Vagina (tissue), 2 donors: ENCODE measurements at regions not wholly inside any gene's neighbourhood (a gene's known extent, or its start where the extent isn't known, plus 50 kb on each side); places are given as distances from the start of the nearest gene placed in this dataset.

Experiments
- DNase-seq, 2 donors: peaks; one replicate each; pipeline ENCODE4 v3.0.0-alpha.2; 2017; ENCODE audit errors: extremely low spot score in 2 of 2
- H3K27ac ChIP-seq: fragments of 200-600 bp; sonication (generic); one replicate; pipeline ENCODE4 v1.5.1; 2019
- H3K27me3 ChIP-seq: fragments of 200-600 bp; sonication (generic); one replicate; pipeline ENCODE4 v1.5.1; 2019
- H3K36me3 ChIP-seq, 2 donors: fragments of 200-600 bp; sonication (generic); one replicate each; pipeline ENCODE4 v1.5.1; 2017 to 2019
- H3K4me1 ChIP-seq: fragments of 200-600 bp; sonication (generic); one replicate; pipeline ENCODE4 v1.5.1; 2019
- H3K4me3 ChIP-seq, 2 donors: fragments of 200-600 bp; sonication (generic); 1 replicate in 1 of 2; 2 replicates in 1 of 2; pipeline ENCODE4 v1.5.1; 2016 to 2019
- H3K9me3 ChIP-seq: fragments of 200-600 bp; sonication (generic); one replicate; pipeline ENCODE4 v1.5.1; 2019
- POLR2A ChIP-seq, 2 donors: fragments of 450-650 bp; IDR thresholded peaks; one replicate each; pipeline ENCODE4 v1.6.1; 2017; ENCODE audit warnings: antibody characterized with exemption in 2 of 2, mild to moderate bottlenecking in 2 of 2, moderate library complexity in 2 of 2
- POLR2AphosphoS5 ChIP-seq, 2 donors: sonication (generic); formaldehyde crosslinking; IDR thresholded peaks; one replicate each; pipeline ENCODE4 v1.9.0; 2017; ENCODE audit warnings: antibody characterized with exemption in 2 of 2, mild to moderate bottlenecking in 2 of 2, low read depth in 1 of 2; ENCODE audit not compliant: insufficient read depth in 1 of 2
- intact Hi-C: fragments of 100-400 bp; cut with DNase I; formaldehyde crosslinking; loops from one replicate; pipeline ENCODE4 v1.15.1; 2023
- TF ChIP-seq, protein P1 (sequence below), 3 experiments: fragments of 450-650 bp in 2 of 3; fragments of 200-600 bp in 1 of 3; sonication (generic) in 1 of 3; IDR thresholded peaks; one replicate each; pipeline ENCODE4 v1.5.1; 2017 to 2019; ENCODE audit warnings: antibody characterized with exemption in 3 of 3, mild to moderate bottlenecking in 2 of 3, moderate library complexity in 2 of 3

DNA sequence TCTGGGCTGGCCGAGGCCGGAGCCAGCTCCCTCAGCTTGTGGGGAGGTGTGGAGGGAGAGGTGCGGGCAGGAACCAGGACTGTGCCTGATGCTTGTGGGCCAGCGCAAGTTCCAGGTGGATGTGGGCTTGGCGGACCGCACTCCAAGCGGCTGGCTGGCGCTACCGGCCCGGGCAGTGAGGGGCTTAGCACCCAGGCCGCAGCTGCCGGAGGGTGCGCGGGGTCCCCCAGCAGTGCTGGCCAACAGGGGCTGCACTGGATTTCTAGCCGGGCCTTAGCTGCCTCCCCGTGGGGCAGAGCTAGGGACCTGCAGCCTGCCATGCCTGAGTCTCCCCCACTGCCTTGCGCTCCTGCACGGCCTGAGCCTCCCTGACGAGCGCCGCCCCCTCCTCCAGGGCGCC is 242.8 kb downstream of the CCSER2 start:
- no peaks in the 10 kb centered on the region for H3K27me3 ChIP-seq
- no peak overlapping the region for H3K27ac ChIP-seq
- no peaks in the 10 kb centered on the region for H3K36me3 ChIP-seq
- no peak overlapping the region for H3K4me3 ChIP-seq
- H3K4me1 ChIP-seq: no peaks in the 10 kb centered on the region
- no peak for DNase-seq
- intact Hi-C loops: no loop called here
- H3K9me3 ChIP-seq: no peaks in the 10 kb centered on the region
- TF ChIP-seq POLR2A (IDR thresholded peaks at IDR 0.05): no peak
- TF ChIP-seq, protein P1, sequence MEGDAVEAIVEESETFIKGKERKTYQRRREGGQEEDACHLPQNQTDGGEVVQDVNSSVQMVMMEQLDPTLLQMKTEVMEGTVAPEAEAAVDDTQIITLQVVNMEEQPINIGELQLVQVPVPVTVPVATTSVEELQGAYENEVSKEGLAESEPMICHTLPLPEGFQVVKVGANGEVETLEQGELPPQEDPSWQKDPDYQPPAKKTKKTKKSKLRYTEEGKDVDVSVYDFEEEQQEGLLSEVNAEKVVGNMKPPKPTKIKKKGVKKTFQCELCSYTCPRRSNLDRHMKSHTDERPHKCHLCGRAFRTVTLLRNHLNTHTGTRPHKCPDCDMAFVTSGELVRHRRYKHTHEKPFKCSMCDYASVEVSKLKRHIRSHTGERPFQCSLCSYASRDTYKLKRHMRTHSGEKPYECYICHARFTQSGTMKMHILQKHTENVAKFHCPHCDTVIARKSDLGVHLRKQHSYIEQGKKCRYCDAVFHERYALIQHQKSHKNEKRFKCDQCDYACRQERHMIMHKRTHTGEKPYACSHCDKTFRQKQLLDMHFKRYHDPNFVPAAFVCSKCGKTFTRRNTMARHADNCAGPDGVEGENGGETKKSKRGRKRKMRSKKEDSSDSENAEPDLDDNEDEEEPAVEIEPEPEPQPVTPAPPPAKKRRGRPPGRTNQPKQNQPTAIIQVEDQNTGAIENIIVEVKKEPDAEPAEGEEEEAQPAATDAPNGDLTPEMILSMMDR (IDR thresholded peaks at IDR 0.05): no peak
- TF ChIP-seq POLR2AphosphoS5 (IDR thresholded peaks at IDR 0.05; ENCODE audit: insufficient read depth in 1 of 2, low read depth in 1 of 2): no peak

DNA sequence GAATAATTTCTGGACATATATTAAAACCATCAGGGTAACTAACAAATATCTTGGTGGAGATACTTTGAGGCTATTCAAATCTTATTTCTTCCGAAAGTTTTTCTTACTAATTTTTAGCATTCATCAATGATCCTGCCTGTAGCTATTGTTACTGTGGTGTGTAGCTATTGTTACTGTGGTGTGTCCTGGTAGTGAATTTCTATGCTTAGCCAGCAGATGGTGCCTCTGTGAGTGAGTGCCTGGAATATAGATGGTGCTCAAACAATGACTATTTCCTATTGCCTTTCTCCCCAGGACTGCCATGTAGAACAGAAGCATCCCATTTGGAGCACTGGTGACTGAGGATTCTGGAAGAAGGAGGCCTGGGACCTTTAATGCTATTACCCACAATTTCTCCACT is 245.7 kb downstream of the CCSER2 start:
- no peak for DNase-seq
- no peaks in the 10 kb centered on the region for H3K36me3 ChIP-seq
- no peaks in the 10 kb centered on the region for H3K4me1 ChIP-seq
- no peak overlapping the region for H3K4me3 ChIP-seq
- H3K27ac ChIP-seq: no peak overlapping the region
- no peak for TF ChIP-seq POLR2A (IDR thresholded peaks at IDR 0.05)
- TF ChIP-seq, protein P1 (IDR thresholded peaks at IDR 0.05): no peak
- TF ChIP-seq POLR2AphosphoS5 (IDR thresholded peaks at IDR 0.05; ENCODE audit: insufficient read depth in 1 of 2, low read depth in 1 of 2): no peak
- intact Hi-C loops: no loop called here
- H3K27me3 ChIP-seq: no peaks in the 10 kb centered on the region
- H3K9me3 ChIP-seq: peaks cover 5% of the 10 kb centered on the region

DNA sequence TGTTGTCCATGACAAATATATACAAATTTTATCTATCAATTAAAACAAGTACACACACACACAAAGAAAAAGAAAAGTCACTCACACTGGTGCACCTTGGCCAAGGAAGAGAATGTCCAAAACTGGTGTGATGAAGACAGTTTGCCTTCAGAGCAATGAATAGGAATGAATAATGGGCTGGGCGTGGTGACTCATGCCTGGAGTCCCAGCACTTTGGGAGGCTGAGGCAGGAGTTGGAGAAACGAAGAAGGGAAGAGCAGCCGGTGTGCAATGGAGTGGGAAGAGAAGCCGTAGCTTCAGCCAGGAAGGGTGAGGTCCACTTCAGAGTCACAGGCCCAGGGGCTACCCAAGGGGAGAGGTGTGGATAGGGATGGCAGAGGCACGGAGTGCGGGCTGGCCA is 253.6 kb downstream of the CCSER2 start:
- no peak overlapping the region for H3K27ac ChIP-seq
- H3K4me1 ChIP-seq: no peaks in the 10 kb centered on the region
- peaks cover under 1% of the 10 kb centered on the region for H3K9me3 ChIP-seq
- no peaks in the 10 kb centered on the region for H3K36me3 ChIP-seq
- no peak for TF ChIP-seq POLR2AphosphoS5 (IDR thresholded peaks at IDR 0.05; ENCODE audit: insufficient read depth in 1 of 2, low read depth in 1 of 2)
- TF ChIP-seq, protein P1 (IDR thresholded peaks at IDR 0.05): no peak
- intact Hi-C loops: no loop called here
- no peak for DNase-seq
- H3K27me3 ChIP-seq: no peaks in the 10 kb centered on the region
- H3K4me3 ChIP-seq: no peak overlapping the region

DNA sequence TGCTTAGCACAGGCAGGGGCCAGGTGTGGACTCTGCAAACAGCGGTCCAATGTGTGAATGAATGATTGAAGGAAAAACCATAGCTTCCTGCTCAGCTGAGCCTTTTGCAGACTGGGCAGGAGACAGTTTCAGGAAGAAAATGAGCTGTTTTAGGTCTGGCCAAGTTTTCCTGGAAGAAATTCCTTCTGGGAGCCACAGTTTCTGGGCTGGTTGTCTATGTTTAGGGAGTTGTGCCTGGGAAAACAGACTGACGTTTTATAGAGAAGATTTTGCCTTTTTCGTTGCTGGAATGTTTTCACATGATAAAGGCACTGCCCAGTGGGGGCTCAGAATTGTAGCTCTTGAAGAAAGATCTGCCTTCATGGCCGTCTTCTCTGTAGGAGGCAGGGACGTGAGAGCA is 255.1 kb downstream of the CCSER2 start:
- no peak overlapping the region for H3K27ac ChIP-seq
- intact Hi-C loops: no loop called here
- TF ChIP-seq POLR2A (IDR thresholded peaks at IDR 0.05): no peak
- TF ChIP-seq, protein P1 (IDR thresholded peaks at IDR 0.05): no peak
- TF ChIP-seq POLR2AphosphoS5 (IDR thresholded peaks at IDR 0.05; ENCODE audit: insufficient read depth in 1 of 2, low read depth in 1 of 2): no peak
- no peak overlapping the region for H3K4me3 ChIP-seq
- no peaks in the 10 kb centered on the region for H3K4me1 ChIP-seq
- no peaks in the 10 kb centered on the region for H3K36me3 ChIP-seq
- no peaks in the 10 kb centered on the region for H3K27me3 ChIP-seq
- DNase-seq: no peak
- no peaks in the 10 kb centered on the region for H3K9me3 ChIP-seq

DNA sequence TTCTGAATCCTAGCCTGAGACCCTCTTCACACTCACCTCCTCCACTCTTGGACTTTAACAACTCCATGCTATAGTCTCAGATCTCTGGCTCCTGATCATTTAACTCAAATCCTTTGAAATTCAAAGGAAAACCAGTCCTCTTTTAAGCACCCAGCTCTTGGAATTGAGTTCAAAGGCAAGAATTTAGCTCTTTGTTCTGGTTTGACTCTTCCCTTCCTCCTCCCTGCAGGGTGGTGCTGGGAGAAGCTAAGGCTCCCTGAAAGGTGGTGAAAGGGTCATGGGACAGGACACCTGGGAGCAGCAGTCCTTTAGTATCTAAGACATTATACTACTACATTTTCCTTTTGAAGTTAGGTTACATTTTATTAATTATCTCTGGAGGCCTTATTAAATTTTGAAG is 259.4 kb downstream of the CCSER2 start:
- Histone ChIP-seq H3K27me3 (no peaks in the 10 kb centered on the region), H3K27ac (no peak overlapping the region), H3K4me3 (no peak overlapping the region), H3K9me3 (no peaks in the 10 kb centered on the region), H3K36me3 (no peaks in the 10 kb centered on the region), H3K4me1 (no peaks in the 10 kb centered on the region)
- intact Hi-C loops: no loop called here
- DNase-seq: no peak
- no peak for TF ChIP-seq POLR2AphosphoS5 (IDR thresholded peaks at IDR 0.05; ENCODE audit: insufficient read depth in 1 of 2, low read depth in 1 of 2)
- TF ChIP-seq, protein P1 (IDR thresholded peaks at IDR 0.05): no peak
- no peak for TF ChIP-seq POLR2A (IDR thresholded peaks at IDR 0.05)
